K562 (cell line): ENCODE measurements at regions not wholly inside any gene's neighbourhood (a gene's known extent, or its start where the extent isn't known, plus 50 kb on each side); places are given as distances from the start of the nearest gene placed in this dataset.

Experiments used
- ATAC-seq: fragments of 200-7000 bp; cut with Tn5 transposase; 3 replicates; pipeline ENCODE4 v1.9.1; 2020; ENCODE audit warnings: moderate library complexity
- BruUV-seq: library from RNA; stranded (reverse); fragments of 400-500 nt; replicated peaks from 2 replicates; lab custom pipeline; 2021; lab: Mats Ljungman, UMichigan
- CTCF ChIA-PET: fragments of 300-600 bp; formaldehyde crosslinking; extraction: SDS; loops from one replicate; lab custom pipeline; 2021; ENCODE audit warnings: low intra/inter-chr PET ratio; lab: Yijun Ruan, JAX
- POLR2A ChIA-PET: fragments of 300-600, 350-650 bp; sonication (Branson Sonifier 250); formaldehyde crosslinking; extraction: SDS; loops from one replicate; lab custom pipeline; 2021; ENCODE audit warnings: antibody characterized with exemption, inconsistent platforms; lab: Yijun Ruan, JAX
- DNase-seq, 4 experiments: peaks; one replicate each; pipeline versions ENCODE4 v3.0.0 to v3.0.0-alpha.2; 2011 to 2018; ENCODE audit warnings: low spot score in 3 of 4, mixed read lengths in 3 of 4; ENCODE audit errors: extremely low read depth in 1 of 4
- FAIRE-seq: peaks from 2 replicates; lab custom pipeline; 2011; peaks lifted over from hg19 to GRCh38; lab: Jason Lieb, UNC
- H2AFZ ChIP-seq: 2 replicates; pipeline ENCODE4 v1.6.0; 2011; ENCODE audit warnings: low read depth, low read length, control low read depth, inconsistent platforms
- H3K27ac ChIP-seq: fragments of 200-600 bp; 3 replicates; pipeline ENCODE4 v1.8.0; 2011; ENCODE audit warnings: low read depth, mild to moderate bottlenecking, control low read depth, inconsistent platforms, low read length, moderate library complexity, mixed read lengths; ENCODE audit errors: extremely low read depth
- H3K27me3 ChIP-seq, 2 experiments: fragments of 300-600 bp in 1 of 2; 2 replicates in 1 of 2; 3 replicates in 1 of 2; pipeline versions ENCODE4 v1.6.0 to v1.8.0; 2011; ENCODE audit warnings: inconsistent platforms in 2 of 2, low read length in 2 of 2, mild to moderate bottlenecking in 1 of 2, mixed read lengths in 1 of 2, moderate library complexity in 1 of 2; ENCODE audit not compliant: control insufficient read depth in 2 of 2, insufficient read depth in 2 of 2
- H3K36me3 ChIP-seq: fragments of 300-600 bp; 3 replicates; pipeline ENCODE4 v1.8.0; 2011; ENCODE audit warnings: mild to moderate bottlenecking, low read length, inconsistent platforms; ENCODE audit not compliant: control insufficient read depth, insufficient read depth
- H3K4me1 ChIP-seq, 2 experiments: fragments of 200-600 bp in 1 of 2; replicated peaks in 1 of 2; 2 replicates in 1 of 2; 3 replicates in 1 of 2; pipeline versions ENCODE4 v1.5.1 to v1.8.0; 2011; ENCODE audit warnings: inconsistent platforms in 2 of 2, low read length in 2 of 2, mild to moderate bottlenecking in 1 of 2, mixed read lengths in 1 of 2, moderate library complexity in 1 of 2; ENCODE audit not compliant: control insufficient read depth in 2 of 2, insufficient read depth in 2 of 2
- H3K4me2 ChIP-seq: 2 replicates; pipeline ENCODE4 v1.6.1; 2011; ENCODE audit warnings: low read length, control low read depth, inconsistent platforms, mixed read lengths; ENCODE audit not compliant: insufficient read depth
- H3K4me3 ChIP-seq: fragments of 200-600 bp; sonication (generic), shearing (Covaris generic); 2 replicates; pipeline ENCODE4 v1.5.1; 2016; ENCODE audit warnings: control low read depth, inconsistent platforms
- H3K79me2 ChIP-seq: fragments of 200-600 bp; 3 replicates; pipeline ENCODE4 v1.8.0; 2011; ENCODE audit warnings: low read length, inconsistent platforms; ENCODE audit not compliant: control insufficient read depth, insufficient read depth
- H3K9ac ChIP-seq, 2 experiments: 2 replicates each; pipeline versions ENCODE4 v1.6.0 to v1.6.1; 2011; ENCODE audit warnings: low read depth in 2 of 2, low read length in 2 of 2, control low read depth in 1 of 2, inconsistent platforms in 1 of 2, mild to moderate bottlenecking in 1 of 2, mixed read lengths in 1 of 2; ENCODE audit not compliant: insufficient read depth in 1 of 2
- H3K9me1 ChIP-seq: one replicate; pipeline ENCODE4 v1.6.0; 2011; ENCODE audit warnings: inconsistent platforms, mild to moderate bottlenecking, low read length, moderate library complexity; ENCODE audit not compliant: control insufficient read depth, insufficient read depth
- H3K9me3 ChIP-seq: replicated peaks from 2 replicates; pipeline ENCODE4 v1.5.1; 2011; ENCODE audit warnings: low read depth, low read length, inconsistent platforms; ENCODE audit not compliant: control insufficient read depth, insufficient read depth
- H4K20me1 ChIP-seq: replicated peaks from 2 replicates; pipeline ENCODE4 v1.6.1; 2011; ENCODE audit warnings: low read length, inconsistent platforms, mixed read lengths; ENCODE audit not compliant: control insufficient read depth, insufficient read depth
- BCOR ChIP-seq: fragments of 450-650 bp; IDR thresholded peaks from 2 replicates; pipeline ENCODE4 v1.6.1; 2016
- E2F1 ChIP-seq: sonication (generic); formaldehyde crosslinking; IDR thresholded peaks from 2 replicates; pipeline ENCODE4 v1.8.1; 2023; ENCODE audit warnings: mild to moderate bottlenecking, missing genetic modification reagents, moderate library complexity
- EGR1 ChIP-seq: fragments of 450-650 bp; conservative IDR thresholded peaks from 2 replicates; pipeline ENCODE4 v1.6.1; 2017; ENCODE audit warnings: mild to moderate bottlenecking
- JUNB ChIP-seq: fragments of 450-650 bp; formaldehyde crosslinking; conservative IDR thresholded peaks from 2 replicates; pipeline ENCODE4 v1.4.0; 2020; ENCODE audit warnings: mild to moderate bottlenecking
- KLF10 ChIP-seq: fragments of 250-450 bp; sonication (Bioruptor Pico); IDR thresholded peaks from 2 replicates; pipeline ENCODE4 v1.6.1; 2021; ENCODE audit warnings: matching md5 sums
- MCM2 ChIP-seq: fragments of 450-650 bp; IDR thresholded peaks from 2 replicates; pipeline ENCODE4 v1.6.1; 2017; ENCODE audit warnings: low read depth, mild to moderate bottlenecking
- MECOM ChIP-seq: fragments of 250-450 bp; sonication (Bioruptor Pico); IDR thresholded peaks from 2 replicates; pipeline ENCODE4 v1.8.0; 2022; ENCODE audit warnings: inconsistent platforms
- NFIX ChIP-seq: fragments of 250-450 bp; sonication (Bioruptor Pico); IDR thresholded peaks from 2 replicates; pipeline ENCODE4 v1.4.0; 2020; ENCODE audit warnings: low read depth, mild to moderate bottlenecking, moderate library complexity
- POLR2H ChIP-seq: IDR thresholded peaks from 2 replicates; pipeline ENCODE4 v1.6.1; 2016; ENCODE audit warnings: missing genetic modification characterization, low read depth, mild to moderate bottlenecking, control low read depth, missing compliant biosample characterization, moderate library complexity
- RB1 ChIP-seq: fragments of 450-650 bp; IDR thresholded peaks from 2 replicates; pipeline ENCODE4 v1.6.1; 2017; ENCODE audit warnings: low read depth, mild to moderate bottlenecking
- SMARCE1 ChIP-seq: fragments of 450-650 bp; IDR thresholded peaks from 2 replicates; pipeline ENCODE4 v1.7.1; 2016; ENCODE audit warnings: mild to moderate bottlenecking
- TFE3 ChIP-seq: fragments of 450-650 bp; formaldehyde crosslinking; IDR thresholded peaks from 2 replicates; pipeline ENCODE4 v1.4.0; 2020; ENCODE audit warnings: mild to moderate bottlenecking, mixed read lengths
- XRCC5 ChIP-seq: fragments of 200-400 bp; formaldehyde crosslinking; IDR thresholded peaks from 2 replicates; pipeline ENCODE4 v1.6.1; 2017; ENCODE audit warnings: low read depth, mild to moderate bottlenecking, low read length
- ZNF124 ChIP-seq: sonication (generic); formaldehyde crosslinking; IDR thresholded peaks from 2 replicates; pipeline ENCODE4 v1.8.1; 2022; ENCODE audit warnings: missing genetic modification reagents
- ZNF146 ChIP-seq: IDR thresholded peaks from one replicate; pipeline ENCODE4 v1.6.1; 2018; ENCODE audit warnings: missing compliant biosample characterization; ENCODE audit not compliant: unreplicated experiment
- ZNF644 ChIP-seq: fragments of 200-800 bp; sonication (Bioruptor generic); IDR thresholded peaks from 2 replicates; pipeline ENCODE4 v1.6.1; 2016; ENCODE audit warnings: low read depth, missing genetic modification characterization, missing compliant biosample characterization
- ZNF780A ChIP-seq: fragments of 250-450 bp; sonication (Bioruptor Pico); IDR thresholded peaks from 2 replicates; pipeline ENCODE4 v1.5.0; 2021; ENCODE audit warnings: mild to moderate bottlenecking
- WGBS: fragments of 100-300 bp; shearing (Covaris generic); methylation state at CpG from one replicate; pipeline ENCODE4 v1.1.6; 2016; ENCODE audit warnings: low coverage, mixed read lengths; ENCODE audit not compliant: insufficient coverage; ENCODE audit errors: missing lambda C conversion rate; 5-methylcytosine and 5-hydroxymethylcytosine counted together
- in situ Hi-C: fragments of 300-500 bp; cut with MboI; formaldehyde crosslinking; loops from 4 replicates; pipeline ENCODE4 v1.15.0; 2018; ENCODE audit warnings: inconsistent platforms, mixed read lengths
- intact Hi-C: fragments of 100-400 bp; cut with micrococcal nuclease; formaldehyde crosslinking; loops from 2 replicates; pipeline ENCODE4 v1.14.2; 2022
- TF ChIP-seq, protein P1 (sequence below): fragments of 250-450 bp; sonication (Bioruptor Pico); IDR thresholded peaks from 2 replicates; pipeline ENCODE4 v1.4.0; 2020

- H3K27me3 ChIP-seq, result no peaks in the 10 kb centered on the region
- in situ Hi-C loops, result no loop called here
- no peak overlapping the region for H3K4me3 ChIP-seq
- FAIRE-seq, result no peak
- no peak overlapping the region for H3K9ac ChIP-seq
- no peaks in the 10 kb centered on the region for H3K4me1 ChIP-seq
- BruUV-seq, result no TSS peak
- intact Hi-C loops, result no loop called here
- ChIA-PET POLR2A (no interaction called here), CTCF (no interaction called here)
- TF ChIP-seq TFE3 (CRISPR knock-in tag), result no peak
- no peak for TF ChIP-seq ZNF146 (CRISPR knock-in tag)
- TF ChIP-seq BCOR, result no peak
- TF ChIP-seq ZNF644 (tag), result no peak
- TF ChIP-seq POLR2H (tag), result no peak
- no peak for TF ChIP-seq EGR1
- TF ChIP-seq, protein P1, sequence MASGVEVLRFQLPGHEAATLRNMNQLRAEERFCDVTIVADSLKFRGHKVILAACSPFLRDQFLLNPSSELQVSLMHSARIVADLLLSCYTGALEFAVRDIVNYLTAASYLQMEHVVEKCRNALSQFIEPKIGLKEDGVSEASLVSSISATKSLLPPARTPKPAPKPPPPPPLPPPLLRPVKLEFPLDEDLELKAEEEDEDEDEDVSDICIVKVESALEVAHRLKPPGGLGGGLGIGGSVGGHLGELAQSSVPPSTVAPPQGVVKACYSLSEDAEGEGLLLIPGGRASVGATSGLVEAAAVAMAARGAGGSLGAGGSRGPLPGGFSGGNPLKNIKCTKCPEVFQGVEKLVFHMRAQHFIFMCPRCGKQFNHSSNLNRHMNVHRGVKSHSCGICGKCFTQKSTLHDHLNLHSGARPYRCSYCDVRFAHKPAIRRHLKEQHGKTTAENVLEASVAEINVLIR (CRISPR knock-in tag), result no peak
- TF ChIP-seq ZNF780A (CRISPR knock-in tag), result no peak
- no peak for TF ChIP-seq ZNF124 (CRISPR knock-in tag)
- no peak for TF ChIP-seq NFIX (CRISPR knock-in tag)
- no peak for TF ChIP-seq KLF10 (CRISPR knock-in tag)
- TF ChIP-seq E2F1 (CRISPR knock-in tag), result no peak
- TF ChIP-seq JUNB (CRISPR knock-in tag), result no peak
- TF ChIP-seq MCM2, result no peak
- no peak for TF ChIP-seq XRCC5
- no peak for TF ChIP-seq RB1
- TF ChIP-seq MECOM (CRISPR knock-in tag), result no peak
- TF ChIP-seq SMARCE1, result no peak
- DNase-seq, result no peak
- no peak overlapping the region for H3K4me2 ChIP-seq
- no peaks in the 10 kb centered on the region for H4K20me1 ChIP-seq
- no peaks in the 10 kb centered on the region for H3K36me3 ChIP-seq
- H3K9me3 ChIP-seq, result no peaks in the 10 kb centered on the region
- 5% methylated on average over 1 of the region's 1 CpG for WGBS
- no peaks in the 10 kb centered on the region for H3K9me1 ChIP-seq
- H3K79me2 ChIP-seq, result no peaks in the 10 kb centered on the region
- no peak overlapping the region for H3K27ac ChIP-seq
- no peak for ATAC-seq
- no peak overlapping the region for H2AFZ ChIP-seq
Observed at GRCh38 chr4:126267689-126268088, 952.9 kb downstream of the FAT4 start.
